GM21447 (cell line): ENCODE measurements at regions not wholly inside any gene's neighbourhood (a gene's known extent, or its start where the extent isn't known, plus 50 kb on each side); places are given as distances from the start of the nearest gene placed in this dataset.
"Not testable (repeated sequence)": the region's sequence is repeated elsewhere in the genome, so short reads cannot be mapped to it uniquely, and the experiment has no call there.

Experiments
- ATAC-seq: cut with Tn5 transposase; IDR thresholded peaks from one replicate; pipeline ENCODE4 v1.9.1; 2021; ENCODE audit not compliant: unreplicated experiment

DNA sequence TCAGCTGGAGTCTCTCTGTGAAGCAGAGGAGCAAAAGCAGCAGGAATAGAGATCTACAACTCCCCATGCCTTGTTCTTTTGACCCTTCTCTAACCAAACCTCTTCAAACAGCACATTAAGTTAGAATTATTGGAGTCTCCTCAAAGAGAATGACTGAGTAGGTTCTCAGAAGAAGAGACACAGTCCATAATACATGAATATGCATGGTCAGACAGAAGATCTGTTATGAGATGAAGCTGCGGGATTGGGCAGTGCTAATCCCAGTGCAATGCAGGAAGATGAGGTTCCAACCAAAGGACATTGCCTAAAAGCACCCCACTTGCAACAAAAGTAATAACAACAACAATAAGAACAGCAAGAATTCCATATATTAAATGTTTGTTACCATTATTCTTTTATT is 887.9 kb upstream of the TENM4 start:
- ATAC-seq, result no peak

DNA sequence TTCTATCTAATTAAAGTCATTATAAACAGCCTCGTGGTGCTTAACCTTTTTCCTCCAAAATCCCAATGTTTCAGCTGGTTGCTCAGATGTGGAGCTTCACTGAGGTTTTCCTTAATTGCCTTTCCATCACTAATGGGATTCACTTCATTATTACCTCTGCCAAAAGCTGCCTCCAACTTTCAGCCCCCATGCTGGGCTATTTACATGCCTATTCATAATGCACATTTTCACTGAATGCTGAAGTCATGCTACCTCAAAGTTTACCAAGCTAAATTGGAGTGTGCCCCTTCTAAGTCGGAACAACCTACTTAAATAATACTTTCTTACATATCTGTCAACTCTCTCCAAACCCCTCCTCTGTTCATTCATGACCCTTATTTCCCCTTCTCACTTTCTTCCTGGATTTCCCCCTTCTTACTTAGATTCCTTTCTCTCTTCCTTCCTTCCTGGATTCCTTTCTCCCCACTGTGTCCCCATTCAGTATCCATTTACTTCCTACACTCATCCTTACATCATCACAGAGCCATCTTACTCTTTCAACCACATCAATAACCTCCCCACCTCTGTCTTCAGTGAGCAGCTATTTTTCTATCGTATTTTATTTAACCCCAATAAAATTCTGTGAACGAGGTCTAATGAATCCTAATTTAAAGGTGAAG is 887.3 kb upstream of the TENM4 start:
- no peak for ATAC-seq

DNA sequence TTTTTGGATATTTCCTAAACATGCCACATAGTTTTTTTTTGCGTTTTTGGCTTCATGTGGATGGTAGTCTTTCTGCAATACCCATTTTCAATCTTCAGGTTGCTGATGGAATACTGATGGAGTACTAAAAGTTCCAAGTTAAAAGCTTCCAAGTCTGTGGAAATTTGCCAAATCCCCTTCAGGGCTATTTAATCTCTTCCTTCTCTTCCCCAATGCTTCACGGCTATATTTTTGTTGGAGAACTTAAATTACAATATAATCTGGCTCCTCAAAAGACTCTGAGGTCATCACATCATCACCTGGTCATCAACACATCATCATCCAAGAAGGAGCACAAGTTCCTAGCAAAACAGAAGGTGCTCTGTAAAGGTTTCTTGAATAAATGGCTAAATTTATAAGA is 881.0 kb upstream of the TENM4 start:
- ATAC-seq, result no peak

DNA sequence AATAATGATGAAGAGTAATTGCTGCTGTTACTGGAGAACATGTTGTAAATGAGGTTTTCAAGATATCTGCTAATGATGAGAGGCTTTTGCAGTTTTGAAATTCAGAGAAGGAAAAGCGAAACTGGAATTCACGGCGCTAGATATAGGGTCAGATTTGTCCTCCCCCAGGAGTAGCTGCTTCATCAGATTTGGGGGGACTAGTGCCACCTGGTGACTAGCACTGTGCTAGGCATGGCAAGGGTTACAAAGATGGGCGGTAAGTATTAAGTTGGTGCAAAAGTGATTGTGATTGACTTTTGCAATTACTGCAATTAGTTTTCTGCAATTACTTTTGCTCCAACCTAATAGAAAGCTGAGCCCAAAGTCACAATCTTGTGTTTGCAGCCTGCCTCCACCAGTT is 879.9 kb upstream of the TENM4 start:
- ATAC-seq, result no peak

DNA sequence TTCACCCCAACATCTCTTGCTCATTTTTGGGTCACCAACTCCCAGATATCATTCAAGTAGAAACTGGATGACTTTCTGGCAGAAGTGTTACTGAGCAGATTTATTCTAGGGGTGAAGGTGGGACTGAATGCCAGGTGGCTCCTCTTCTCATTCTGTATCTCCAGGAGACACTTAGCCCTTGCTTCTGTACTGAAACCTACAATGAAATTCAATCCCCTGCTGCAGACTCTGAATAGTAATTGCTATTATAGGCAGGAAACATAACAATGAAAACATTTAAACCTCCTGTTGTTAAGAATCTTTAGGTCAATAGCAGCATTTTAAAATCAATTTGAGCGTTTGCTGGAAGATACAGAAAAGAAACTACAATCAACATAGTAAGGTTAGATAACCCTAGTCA is 879.4 kb upstream of the TENM4 start:
- ATAC-seq, result no peak

DNA sequence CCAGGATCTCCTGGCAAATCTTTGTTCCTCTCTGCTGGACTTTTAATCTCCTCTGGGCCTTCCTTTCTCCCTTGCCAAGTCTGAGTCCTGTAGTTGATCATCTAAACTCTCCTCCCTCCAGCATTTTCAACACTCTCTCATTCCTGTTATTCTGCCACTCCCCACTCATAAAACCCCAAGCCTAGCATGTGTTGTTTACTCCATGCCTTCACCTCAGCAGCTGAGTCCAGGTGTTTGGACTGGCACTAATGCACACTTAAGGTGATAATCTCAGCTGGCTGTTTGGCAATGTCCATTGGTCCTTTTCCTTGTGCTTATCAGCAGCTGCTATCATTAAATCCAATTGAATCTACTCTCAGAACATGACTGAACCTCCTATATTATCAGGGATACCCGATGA is 876.8 kb upstream of the TENM4 start:
- no peak for ATAC-seq

DNA sequence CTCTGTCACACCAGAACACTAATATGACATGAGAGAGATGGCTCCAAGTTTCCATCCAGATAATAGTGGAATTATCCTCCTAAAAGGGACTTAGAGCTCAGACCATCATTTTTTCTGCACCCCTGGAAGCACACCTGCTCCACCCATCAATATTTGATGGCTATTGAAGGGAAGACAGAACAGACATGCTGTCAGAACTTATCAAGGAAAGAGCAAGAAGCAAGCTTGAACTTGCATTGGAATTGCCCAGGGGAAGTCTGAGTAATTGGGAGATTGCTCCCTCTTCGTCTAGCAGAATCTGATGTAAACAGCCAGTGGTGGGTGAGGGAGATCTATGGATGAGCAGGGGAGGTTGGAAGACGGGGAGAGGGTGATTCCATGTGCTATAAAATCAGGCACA is 874.4 kb upstream of the TENM4 start:
- no peak for ATAC-seq

DNA sequence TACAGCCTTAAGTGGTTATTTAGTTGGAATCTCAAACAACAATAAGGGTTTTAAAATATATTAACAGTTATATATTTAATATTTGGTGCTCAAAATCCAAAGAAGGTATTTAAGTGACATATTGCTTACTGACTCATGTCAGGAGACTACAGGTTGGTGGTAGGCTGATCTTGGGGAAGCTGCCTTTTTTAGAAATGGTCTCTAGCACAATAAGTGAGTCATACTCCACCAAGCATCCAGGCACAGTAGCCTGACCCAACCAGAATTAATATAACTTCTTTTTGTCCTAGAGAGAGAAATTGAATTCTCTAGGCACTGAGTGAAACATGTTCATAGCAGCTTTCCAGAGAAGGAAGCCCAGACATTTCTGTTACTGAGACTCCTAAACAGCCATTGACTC is 868.5 kb upstream of the TENM4 start:
- no peak for ATAC-seq

DNA sequence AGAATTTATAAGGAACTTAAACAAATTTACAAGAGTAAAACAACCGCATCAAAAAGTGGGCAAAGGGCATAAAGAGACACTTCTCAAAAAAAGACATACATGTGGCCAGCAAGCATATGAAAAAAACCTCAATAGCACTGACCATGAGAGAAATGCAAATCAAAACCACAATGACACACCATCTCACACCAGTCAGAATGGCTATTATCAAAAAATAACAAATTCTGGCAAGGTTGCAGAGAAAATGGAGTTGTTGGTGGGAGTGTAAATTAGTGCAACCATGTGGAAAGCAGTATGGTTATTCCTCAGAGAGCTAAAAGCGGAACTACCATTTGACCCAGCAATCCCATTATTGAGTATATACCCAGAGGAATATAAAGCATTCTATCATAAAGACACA is 866.8 kb upstream of the TENM4 start:
- ATAC-seq, result no peak

DNA sequence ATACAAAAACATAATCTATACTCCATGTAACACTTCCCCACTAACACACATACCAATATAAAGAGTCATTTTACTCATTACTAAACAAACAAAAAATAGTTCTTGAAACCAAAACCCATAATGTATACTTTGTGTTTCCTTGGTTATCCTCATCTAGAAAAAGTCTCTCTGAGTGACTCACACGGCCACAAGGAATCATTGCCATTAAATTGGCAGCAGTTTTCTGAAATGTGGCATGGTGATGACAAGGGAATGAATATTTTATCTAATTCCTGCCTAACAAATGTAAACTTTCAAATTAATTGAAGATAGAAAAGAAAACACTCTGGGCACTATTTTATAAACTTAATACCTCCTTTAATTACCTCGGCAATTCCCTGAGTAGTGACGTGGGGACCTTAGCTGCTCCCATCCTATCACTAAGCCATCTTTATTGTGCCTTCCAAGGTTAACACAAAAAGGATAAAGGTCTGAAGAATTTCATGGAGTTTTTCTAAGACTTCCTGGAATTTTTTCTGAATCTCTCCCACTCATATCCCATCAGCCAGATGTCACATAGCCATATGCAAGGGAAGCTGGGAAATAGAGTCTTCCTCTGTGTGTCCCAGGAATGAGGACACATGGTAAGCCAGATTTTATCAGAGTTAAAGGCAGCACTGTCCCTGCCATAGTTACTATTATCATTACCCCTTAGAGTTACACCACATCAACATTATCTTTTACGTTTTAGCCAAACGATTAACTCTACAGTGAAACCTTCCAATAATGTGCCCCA is 857.2 kb upstream of the TENM4 start:
- no peak for ATAC-seq

DNA sequence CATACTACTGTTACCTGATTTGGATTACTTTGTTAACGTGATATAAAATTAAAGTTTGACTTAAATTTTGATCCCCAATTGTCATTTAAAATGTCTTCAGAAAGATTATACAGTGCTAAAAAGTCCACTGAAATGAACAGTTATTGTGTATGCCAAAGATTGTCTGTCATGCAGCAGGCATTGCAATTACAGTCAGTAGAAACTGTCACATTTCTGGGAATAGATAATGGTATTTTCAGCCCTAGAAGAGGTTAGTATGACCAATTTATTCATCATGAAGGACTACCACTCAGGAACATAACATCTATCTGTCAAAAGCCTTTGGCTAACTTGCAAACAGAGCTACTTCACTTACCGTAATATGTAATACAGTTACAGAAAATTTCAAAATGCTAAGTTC is 852.5 kb upstream of the TENM4 start:
- no peak for ATAC-seq

DNA sequence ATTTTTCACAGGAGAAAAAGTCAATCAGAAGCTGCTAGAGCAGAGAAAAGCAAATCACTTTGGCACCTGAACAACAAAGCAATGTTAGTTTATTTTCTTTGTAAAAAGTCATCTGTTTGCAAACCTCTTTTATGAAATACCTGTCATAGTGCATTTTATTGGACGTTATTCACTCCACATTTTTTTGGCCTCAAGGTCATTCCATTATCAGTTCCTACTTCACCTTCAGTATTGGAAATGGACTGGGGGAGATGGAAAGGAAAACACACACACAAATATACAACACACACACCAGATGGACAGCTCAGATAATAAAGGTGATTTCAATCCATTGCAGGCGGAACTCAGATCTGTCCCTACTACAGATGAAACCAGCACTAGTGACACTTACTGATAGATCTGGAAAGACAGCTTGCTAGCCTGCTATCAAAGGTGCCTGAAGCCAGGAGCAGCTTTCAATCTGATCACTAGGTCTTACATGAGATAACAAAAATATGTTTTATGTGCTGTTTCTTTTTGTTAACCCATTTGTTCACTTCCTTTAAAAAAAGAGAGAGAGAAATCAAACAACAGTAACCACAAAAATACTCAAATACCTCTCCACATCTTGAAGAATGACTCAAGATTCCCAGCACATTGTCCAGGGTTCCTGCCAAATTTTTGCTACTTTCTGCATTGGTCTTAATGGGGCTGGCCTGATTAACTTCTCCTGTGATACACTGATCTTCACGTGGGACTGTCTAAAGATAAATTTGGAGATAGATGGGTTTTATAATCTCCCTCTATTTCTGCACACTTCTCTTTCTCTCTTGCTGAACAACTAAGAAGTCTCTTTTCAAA is 844.3 kb upstream of the TENM4 start:
- ATAC-seq, result no peak

DNA sequence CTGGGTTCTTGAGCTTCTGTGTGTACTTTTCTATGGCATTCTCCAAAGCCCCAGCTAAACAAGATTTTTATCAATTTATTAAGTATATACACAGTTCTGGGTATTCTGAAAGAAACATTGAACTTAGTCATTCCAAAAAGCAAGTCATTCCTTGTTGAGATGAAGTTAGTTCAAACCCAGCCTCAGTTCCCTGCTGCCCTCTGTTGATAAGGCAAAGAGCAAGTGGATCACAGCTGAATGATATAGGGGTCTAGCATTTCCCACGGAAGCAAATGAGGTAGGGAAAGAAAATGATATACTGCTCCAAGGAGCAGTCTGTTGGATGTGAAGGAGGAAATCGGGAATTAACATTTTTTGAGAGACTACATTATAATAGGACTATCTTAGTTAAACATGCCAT is 841.8 kb upstream of the TENM4 start:
- no peak for ATAC-seq

DNA sequence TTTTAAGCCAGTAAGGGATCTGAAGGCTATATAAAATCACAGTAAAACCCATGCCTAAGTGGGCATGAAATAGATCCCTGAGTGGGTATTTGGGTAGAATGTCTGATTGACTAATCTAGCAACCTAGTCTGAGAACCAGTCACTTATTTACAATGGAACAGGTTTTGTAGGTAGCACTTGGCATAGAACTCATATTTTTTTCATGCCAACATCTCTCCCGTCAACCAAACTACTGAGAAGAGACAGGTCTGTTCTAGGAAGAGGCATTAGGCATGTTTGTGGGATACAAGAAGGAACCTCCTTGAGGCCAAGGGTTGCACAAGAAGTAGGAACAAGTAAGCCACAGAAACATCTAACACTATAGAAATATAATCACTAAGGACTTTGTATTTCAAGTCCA is 840.4 kb upstream of the TENM4 start:
- ATAC-seq, result no peak

DNA sequence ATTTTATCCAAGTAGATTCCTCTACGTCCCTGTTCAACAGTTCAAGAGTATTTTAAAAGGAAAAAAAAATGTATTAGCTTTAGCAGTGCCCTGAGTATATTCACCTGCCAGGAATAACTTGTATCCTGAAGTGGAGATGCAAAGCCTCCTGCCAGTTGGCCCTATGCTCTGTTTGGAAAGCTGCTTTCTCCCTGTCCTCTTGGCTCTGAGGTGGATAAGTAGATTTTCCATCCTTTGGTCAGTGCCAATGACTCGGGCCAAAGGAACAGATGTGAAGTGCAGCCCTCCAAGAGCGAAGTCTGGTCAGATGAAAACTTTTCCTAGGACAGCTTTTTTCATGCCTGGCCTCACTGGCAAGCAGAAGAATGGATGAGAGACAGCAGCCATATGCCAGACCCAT is 839.9 kb upstream of the TENM4 start:
- ATAC-seq, result no peak

DNA sequence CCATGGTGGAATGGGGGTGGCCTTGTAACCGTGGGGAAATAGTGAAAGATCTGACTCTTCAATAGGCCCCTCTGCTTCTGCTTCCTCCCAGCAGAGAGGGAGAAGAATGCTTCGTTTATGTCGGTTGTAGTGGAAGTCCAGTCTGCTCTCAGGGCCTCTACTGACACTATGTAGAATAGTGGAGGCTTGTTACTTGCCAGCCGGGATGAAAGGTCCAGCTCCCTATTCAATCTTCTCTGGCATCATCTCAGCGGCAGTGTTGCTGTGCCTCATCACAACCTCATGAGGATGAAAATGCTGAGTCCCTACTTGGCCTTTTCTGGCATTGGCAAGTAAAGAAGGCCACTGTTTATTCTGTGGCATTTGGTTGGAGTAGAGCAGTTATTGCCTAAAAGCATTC is 820.9 kb upstream of the TENM4 start:
- no peak for ATAC-seq

DNA sequence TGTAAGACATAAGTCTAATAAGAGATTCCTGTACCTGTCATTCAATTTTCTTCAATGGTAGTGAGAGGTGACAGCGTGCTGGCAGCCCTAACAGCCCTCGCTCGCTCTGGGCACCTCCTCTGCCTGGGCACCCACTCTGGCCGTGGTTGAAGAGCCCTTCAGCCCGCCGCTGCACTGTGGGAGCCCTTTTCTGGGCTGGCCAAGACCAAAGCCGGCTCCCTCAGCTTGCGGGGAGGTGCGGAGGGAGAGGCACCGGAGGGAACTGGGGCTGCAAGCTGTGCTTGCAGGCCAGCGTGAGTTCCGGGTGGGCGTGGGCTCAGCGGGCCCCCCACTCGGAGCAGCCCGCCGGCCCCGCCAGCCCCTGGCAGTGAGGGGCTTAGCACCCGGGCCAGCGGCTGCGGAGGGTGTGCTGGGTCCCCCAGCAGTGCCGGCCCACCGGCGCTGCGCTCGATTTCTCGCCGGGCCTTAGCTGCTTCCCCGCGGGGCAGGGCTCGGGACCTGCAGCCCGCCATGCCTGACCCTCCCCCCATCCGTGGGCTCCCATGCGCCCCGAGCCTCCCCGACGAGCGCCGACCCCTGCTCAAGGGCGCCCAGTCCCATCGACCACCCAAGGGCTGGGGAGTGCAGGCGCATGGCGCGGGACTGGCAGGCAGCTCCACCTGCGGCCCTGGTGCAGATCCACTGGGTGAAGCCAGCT is 816.6 kb upstream of the TENM4 start:
- ATAC-seq, result not testable (repeated sequence)

DNA sequence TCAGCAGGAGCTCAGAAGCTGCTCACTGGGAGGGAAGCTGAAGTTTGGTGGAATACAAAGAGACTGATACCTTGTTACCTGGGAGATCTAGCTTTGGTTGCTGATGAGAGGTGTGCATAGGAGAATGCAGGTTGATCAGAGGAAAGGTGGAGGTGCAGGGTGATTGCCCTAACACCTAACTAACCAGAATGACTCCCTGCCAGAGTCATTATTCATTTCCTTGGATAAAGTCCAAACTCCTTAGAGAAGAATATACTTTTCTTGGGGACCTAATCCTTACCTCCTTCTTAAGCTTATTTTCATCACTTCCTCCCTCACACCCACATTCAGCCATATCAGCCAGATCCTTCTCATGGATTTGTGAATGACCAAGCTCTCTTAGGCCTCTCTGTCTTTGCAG is 814.2 kb upstream of the TENM4 start:
- ATAC-seq, result no peak

DNA sequence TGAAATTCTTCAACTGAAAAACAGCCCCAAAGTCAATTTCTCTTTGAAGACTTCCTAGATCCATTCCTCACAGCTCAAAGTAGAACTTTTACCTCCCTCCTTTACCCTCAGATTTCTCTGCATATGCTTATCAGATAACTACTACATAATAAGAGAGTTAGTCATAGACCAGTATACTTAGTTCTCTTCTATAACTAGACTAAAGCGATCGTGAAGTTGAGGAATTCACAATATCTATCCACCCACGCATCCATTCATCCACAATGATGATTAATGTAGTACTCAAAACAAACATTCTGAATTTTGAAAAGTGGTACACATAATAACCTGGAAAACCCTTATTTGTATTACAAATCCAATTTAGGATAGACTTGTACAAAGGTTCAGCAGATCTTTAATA is 800.9 kb upstream of the TENM4 start:
- ATAC-seq, result no peak

DNA sequence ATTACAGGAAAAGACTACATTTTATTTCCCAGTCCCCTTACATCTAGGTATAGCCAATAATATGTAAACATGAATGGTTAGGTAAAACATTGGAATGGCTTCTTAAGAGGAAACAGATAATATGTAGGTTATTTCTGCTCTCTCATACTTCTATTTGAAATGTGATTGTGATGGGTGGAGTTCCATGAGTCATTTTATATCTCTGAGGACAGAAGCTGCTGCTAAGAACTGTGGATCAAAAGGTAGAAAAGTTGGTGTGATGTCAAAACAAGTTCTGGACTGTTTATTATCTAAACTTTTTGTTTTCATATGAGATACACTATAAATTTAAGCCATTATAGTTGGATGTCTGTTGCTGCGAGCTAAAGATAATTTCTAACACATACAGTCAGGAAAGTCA is 799.4 kb upstream of the TENM4 start:
- ATAC-seq, result no peak

DNA sequence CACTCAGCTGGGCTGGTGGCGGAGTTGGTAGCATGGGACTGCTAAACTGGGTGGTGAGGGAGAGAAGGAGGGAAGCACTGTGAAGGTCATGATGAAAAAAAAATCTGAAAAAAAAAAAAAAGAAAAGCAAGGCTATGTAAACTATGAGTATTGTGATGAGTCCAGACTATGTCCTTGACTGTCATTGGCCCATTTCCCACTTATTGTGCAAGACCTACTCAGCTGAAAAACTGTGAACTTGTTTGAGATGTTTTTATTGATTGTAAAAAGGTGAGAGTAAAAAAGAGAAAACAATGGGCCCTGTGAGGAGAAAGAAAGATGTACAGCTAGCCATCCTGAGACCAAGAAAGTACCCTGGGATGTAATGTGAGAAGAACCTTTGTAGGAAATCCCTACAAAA is 798.4 kb upstream of the TENM4 start:
- ATAC-seq, result no peak
